ENCODE measurements at regions not wholly inside any gene's neighbourhood (a gene's known extent, or its start where the extent isn't known, plus 50 kb on each side); places are given as distances from the start of the nearest gene placed in this dataset.

DNA sequence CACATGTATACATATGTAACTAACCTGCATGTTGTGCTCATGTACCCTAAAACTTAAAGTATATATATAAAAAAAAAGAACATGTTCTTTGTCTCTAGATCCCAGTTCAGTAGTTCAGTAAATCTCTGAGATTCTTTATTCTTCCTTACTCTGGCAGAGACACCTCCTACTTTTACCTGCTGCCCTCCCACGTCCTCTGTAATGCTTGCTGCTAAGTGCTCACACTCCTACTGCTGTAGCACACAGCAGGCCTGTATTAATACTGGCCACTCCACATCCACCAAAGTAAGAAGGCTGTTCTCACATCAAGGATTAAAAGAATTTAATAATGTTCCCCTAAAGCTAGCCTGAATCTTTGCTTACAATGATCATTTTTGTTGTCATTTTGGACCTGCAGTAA lies 648.4 kb upstream of the EYS start:
- TF ChIP-seq, protein P1, sequence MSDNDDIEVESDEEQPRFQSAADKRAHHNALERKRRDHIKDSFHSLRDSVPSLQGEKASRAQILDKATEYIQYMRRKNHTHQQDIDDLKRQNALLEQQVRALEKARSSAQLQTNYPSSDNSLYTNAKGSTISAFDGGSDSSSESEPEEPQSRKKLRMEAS (IDR thresholded peaks at IDR 0.05) = no peak
- TF ChIP-seq EP300 (IDR thresholded peaks at IDR 0.05; ENCODE audit: borderline replicate concordance) = no peak
- no peak for TF ChIP-seq CREB1 (IDR thresholded peaks at IDR 0.05; ENCODE audit: low read depth)
- no peak for TF ChIP-seq NFIC (IDR thresholded peaks at IDR 0.05)
- TF ChIP-seq TCF12 (IDR thresholded peaks at IDR 0.05; ENCODE audit: low read depth) = no peak
- TF ChIP-seq ZBTB7A (IDR thresholded peaks at IDR 0.05; ENCODE audit: low read depth) = no peak
- TF ChIP-seq TAF1 (IDR thresholded peaks at IDR 0.05; ENCODE audit: low read depth) = no peak
- TF ChIP-seq FOXM1 (IDR thresholded peaks at IDR 0.05; ENCODE audit: borderline replicate concordance, low read depth) = no peak
- no peak for TF ChIP-seq EGR1 (IDR thresholded peaks at IDR 0.05)

DNA sequence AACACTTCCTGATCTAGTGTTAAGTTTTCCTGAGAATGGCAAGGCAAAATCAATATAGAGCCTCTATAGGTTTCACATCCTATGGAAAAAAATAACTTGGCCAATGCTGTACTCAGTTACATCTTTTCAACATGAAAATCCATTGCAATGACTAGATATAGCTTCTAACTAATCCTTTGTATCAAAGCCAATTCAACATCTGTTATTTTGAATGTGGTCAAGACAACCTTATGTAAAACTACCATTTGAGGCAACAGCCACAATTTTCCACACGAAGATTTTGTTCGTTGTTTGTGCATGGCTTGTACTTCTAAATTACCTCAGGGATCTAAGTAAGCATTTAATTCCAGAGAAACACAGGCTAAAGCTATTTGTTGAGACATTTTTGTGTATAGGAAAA lies 637.8 kb upstream of the EYS start:
- TF ChIP-seq TEAD4 (IDR thresholded peaks at IDR 0.05) = no peak
- TF ChIP-seq TAF1 (IDR thresholded peaks at IDR 0.05; ENCODE audit: low read depth) = no peak
- no peak for TF ChIP-seq CREB1 (IDR thresholded peaks at IDR 0.05; ENCODE audit: low read depth)
- TF ChIP-seq TCF12 (IDR thresholded peaks at IDR 0.05; ENCODE audit: low read depth) = no peak
- TF ChIP-seq, protein P2, sequence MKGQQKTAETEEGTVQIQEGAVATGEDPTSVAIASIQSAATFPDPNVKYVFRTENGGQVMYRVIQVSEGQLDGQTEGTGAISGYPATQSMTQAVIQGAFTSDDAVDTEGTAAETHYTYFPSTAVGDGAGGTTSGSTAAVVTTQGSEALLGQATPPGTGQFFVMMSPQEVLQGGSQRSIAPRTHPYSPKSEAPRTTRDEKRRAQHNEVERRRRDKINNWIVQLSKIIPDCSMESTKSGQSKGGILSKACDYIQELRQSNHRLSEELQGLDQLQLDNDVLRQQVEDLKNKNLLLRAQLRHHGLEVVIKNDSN (IDR thresholded peaks at IDR 0.05) = no peak
- TF ChIP-seq ZBTB7A (IDR thresholded peaks at IDR 0.05; ENCODE audit: low read depth) = no peak
- TF ChIP-seq NFIC (IDR thresholded peaks at IDR 0.05) = no peak
- no peak for TF ChIP-seq EGR1 (IDR thresholded peaks at IDR 0.05)
- TF ChIP-seq, protein P1 (IDR thresholded peaks at IDR 0.05) = no peak
- no peak for TF ChIP-seq EP300 (IDR thresholded peaks at IDR 0.05; ENCODE audit: borderline replicate concordance)
- TF ChIP-seq RAD21 (IDR thresholded peaks at IDR 0.05; ENCODE audit: low read depth) = no peak
- TF ChIP-seq, protein P3, sequence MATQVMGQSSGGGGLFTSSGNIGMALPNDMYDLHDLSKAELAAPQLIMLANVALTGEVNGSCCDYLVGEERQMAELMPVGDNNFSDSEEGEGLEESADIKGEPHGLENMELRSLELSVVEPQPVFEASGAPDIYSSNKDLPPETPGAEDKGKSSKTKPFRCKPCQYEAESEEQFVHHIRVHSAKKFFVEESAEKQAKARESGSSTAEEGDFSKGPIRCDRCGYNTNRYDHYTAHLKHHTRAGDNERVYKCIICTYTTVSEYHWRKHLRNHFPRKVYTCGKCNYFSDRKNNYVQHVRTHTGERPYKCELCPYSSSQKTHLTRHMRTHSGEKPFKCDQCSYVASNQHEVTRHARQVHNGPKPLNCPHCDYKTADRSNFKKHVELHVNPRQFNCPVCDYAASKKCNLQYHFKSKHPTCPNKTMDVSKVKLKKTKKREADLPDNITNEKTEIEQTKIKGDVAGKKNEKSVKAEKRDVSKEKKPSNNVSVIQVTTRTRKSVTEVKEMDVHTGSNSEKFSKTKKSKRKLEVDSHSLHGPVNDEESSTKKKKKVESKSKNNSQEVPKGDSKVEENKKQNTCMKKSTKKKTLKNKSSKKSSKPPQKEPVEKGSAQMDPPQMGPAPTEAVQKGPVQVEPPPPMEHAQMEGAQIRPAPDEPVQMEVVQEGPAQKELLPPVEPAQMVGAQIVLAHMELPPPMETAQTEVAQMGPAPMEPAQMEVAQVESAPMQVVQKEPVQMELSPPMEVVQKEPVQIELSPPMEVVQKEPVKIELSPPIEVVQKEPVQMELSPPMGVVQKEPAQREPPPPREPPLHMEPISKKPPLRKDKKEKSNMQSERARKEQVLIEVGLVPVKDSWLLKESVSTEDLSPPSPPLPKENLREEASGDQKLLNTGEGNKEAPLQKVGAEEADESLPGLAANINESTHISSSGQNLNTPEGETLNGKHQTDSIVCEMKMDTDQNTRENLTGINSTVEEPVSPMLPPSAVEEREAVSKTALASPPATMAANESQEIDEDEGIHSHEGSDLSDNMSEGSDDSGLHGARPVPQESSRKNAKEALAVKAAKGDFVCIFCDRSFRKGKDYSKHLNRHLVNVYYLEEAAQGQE (IDR thresholded peaks at IDR 0.05; ENCODE audit: low read depth) = no peak
- TF ChIP-seq CEBPB (IDR thresholded peaks at IDR 0.05) = no peak
- TF ChIP-seq FOXM1 (IDR thresholded peaks at IDR 0.05; ENCODE audit: borderline replicate concordance, low read depth) = no peak
- no peak for TF ChIP-seq YY1 (IDR thresholded peaks at IDR 0.05; ENCODE audit: low read depth)

DNA sequence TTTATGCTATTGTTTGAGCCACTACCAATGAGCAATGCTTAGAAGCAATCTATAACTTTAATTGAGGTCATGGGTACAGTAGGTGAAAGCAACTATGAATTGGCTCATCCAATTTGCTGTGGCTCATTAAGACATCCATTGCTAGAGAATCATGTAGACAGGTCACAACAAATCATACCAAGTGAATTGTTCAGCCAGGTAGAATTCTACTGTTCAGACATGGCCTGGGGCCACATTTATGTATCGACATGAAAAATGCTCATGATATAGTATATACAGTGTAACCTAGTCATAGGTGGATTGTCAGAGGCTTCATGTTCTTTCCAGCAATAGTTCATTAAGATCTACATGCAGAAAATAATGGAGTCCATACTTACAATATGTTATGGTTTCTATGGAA lies 633.7 kb upstream of the EYS start:
- no peak for TF ChIP-seq YY1 (IDR thresholded peaks at IDR 0.05; ENCODE audit: low read depth)
- TF ChIP-seq, protein P3 (IDR thresholded peaks at IDR 0.05; ENCODE audit: low read depth) = no peak
- no peak for TF ChIP-seq EP300 (IDR thresholded peaks at IDR 0.05; ENCODE audit: borderline replicate concordance)
- TF ChIP-seq, protein P1 (IDR thresholded peaks at IDR 0.05) = no peak
- no peak for TF ChIP-seq FOXM1 (IDR thresholded peaks at IDR 0.05; ENCODE audit: borderline replicate concordance, low read depth)
- TF ChIP-seq NFIC (IDR thresholded peaks at IDR 0.05) = no peak
- TF ChIP-seq, protein P2 (IDR thresholded peaks at IDR 0.05) = no peak
- no peak for TF ChIP-seq TCF12 (IDR thresholded peaks at IDR 0.05; ENCODE audit: low read depth)

DNA sequence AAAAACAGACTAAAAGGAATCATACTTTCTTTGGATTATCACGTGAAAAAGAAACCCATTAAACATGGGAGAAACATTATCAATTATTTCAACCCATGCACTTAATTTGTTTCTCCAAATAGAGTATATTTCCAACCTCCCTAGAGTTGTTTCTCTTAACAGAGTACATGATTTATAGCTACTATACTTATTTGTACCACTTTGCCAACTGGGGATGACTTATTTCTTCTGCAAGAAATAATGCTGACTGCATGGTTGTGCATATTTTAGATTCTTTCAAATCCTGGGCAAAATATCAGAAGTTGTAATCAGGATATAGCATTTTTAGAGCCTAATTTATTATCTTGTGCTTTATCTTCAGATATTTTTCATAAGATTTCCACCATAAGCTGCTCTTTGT lies 629.1 kb upstream of the EYS start:
- TF ChIP-seq, protein P3 (IDR thresholded peaks at IDR 0.05; ENCODE audit: low read depth) = no peak
- no peak for TF ChIP-seq RAD21 (IDR thresholded peaks at IDR 0.05; ENCODE audit: low read depth)
- TF ChIP-seq FOXM1 (IDR thresholded peaks at IDR 0.05; ENCODE audit: borderline replicate concordance, low read depth) = no peak
- no peak for TF ChIP-seq CEBPB (IDR thresholded peaks at IDR 0.05)
- no peak for TF ChIP-seq EGR1 (IDR thresholded peaks at IDR 0.05)
- TF ChIP-seq TCF12 (IDR thresholded peaks at IDR 0.05; ENCODE audit: low read depth) = no peak
- TF ChIP-seq, protein P2 (IDR thresholded peaks at IDR 0.05) = no peak
- TF ChIP-seq TEAD4 (IDR thresholded peaks at IDR 0.05) = no peak
- no peak for TF ChIP-seq ZBTB7A (IDR thresholded peaks at IDR 0.05; ENCODE audit: low read depth)
- TF ChIP-seq, protein P1 (IDR thresholded peaks at IDR 0.05) = no peak
- no peak for TF ChIP-seq NFIC (IDR thresholded peaks at IDR 0.05)
- TF ChIP-seq CREB1 (IDR thresholded peaks at IDR 0.05; ENCODE audit: low read depth) = no peak
- no peak for TF ChIP-seq YY1 (IDR thresholded peaks at IDR 0.05; ENCODE audit: low read depth)
- TF ChIP-seq TAF1 (IDR thresholded peaks at IDR 0.05; ENCODE audit: low read depth) = no peak
- no peak for TF ChIP-seq EP300 (IDR thresholded peaks at IDR 0.05; ENCODE audit: borderline replicate concordance)
